ENCODE measurements at regions not wholly inside any gene's neighbourhood (a gene's known extent, or its start where the extent isn't known, plus 50 kb on each side); places are given as distances from the start of the nearest gene placed in this dataset.

DNA sequence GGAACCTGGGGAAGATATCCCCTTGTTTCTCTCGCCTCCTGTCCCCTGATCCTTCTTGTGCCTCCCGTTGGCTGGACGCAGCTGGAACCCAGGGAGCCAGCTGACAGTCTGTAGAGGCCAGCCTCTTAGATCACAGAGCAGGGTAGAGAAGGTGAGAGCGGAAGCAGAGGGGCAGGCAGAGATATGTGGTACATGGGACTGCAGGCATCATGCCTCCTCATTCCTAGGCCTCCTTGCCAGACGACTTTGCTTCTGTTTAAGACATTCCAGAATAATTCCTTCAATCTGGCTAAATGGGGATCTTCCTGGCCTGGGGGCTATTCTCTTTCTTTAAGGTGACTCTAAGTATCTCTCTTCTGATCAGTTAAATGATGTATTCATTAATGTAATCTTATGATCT is 89.4 kb upstream of the MAX start:
- TF ChIP-seq EZH2phosphoT487 (IDR thresholded peaks at IDR 0.05; ENCODE audit: insufficient read depth, low read depth): no peak
- TF ChIP-seq EZH2 (IDR thresholded peaks at IDR 0.05; ENCODE audit: insufficient read depth, poor library complexity, severe bottlenecking): no peak
